ENCODE measurements at regions not wholly inside any gene's neighbourhood (a gene's known extent, or its start where the extent isn't known, plus 50 kb on each side); places are given as distances from the start of the nearest gene placed in this dataset.

DNA sequence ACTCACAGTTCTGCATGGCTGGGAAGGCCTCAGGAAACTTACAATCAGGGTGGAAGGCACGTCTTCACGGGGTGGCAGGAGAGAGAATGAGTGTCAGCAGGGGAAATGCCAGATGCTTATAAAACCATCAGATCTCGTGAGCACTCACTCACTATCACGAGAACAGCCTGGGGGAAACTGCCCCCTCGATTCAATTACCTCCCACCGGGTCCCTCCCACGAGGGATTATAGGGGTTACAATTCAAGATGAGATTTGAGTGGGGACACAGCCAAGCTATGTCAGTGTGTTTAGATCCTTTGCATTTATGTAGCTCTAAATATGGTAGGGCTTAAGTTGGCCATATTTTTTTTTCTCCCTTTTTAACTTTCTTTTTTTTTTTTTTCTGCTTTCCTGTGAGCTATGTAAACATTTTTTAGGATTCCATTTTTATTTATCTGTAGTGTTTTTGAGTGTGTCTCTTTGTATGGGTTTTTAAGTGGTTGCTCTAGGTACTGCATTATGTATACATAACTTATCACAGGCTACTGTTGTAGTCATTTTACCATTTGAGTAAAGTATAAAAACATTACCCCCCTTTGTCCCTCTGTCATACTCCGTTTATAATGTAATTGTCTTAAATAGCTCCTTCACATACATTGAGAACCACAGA is 79.0 kb downstream of the ADRA2C start:
- no peak for DNase-seq (ENCODE audit: low spot score)
- H3K27me3 ChIP-seq (replicated peaks; ENCODE audit: insufficient read depth), result no peaks in the 10 kb centered on the region
- 36% methylated on average over 8 of the region's 8 CpGs for WGBS
- TF ChIP-seq POLR2AphosphoS5 (IDR thresholded peaks at IDR 0.05), result no peak
- TF ChIP-seq, protein P1, sequence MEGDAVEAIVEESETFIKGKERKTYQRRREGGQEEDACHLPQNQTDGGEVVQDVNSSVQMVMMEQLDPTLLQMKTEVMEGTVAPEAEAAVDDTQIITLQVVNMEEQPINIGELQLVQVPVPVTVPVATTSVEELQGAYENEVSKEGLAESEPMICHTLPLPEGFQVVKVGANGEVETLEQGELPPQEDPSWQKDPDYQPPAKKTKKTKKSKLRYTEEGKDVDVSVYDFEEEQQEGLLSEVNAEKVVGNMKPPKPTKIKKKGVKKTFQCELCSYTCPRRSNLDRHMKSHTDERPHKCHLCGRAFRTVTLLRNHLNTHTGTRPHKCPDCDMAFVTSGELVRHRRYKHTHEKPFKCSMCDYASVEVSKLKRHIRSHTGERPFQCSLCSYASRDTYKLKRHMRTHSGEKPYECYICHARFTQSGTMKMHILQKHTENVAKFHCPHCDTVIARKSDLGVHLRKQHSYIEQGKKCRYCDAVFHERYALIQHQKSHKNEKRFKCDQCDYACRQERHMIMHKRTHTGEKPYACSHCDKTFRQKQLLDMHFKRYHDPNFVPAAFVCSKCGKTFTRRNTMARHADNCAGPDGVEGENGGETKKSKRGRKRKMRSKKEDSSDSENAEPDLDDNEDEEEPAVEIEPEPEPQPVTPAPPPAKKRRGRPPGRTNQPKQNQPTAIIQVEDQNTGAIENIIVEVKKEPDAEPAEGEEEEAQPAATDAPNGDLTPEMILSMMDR (IDR thresholded peaks at IDR 0.05), result peak in 1 of 4 experiments; percentile 29
- no peaks in the 10 kb centered on the region for H3K36me3 ChIP-seq
- intact Hi-C loops (cut with DNase I), result no loop called here
- no peaks in the 10 kb centered on the region for H3K4me1 ChIP-seq (replicated peaks)
- H3K27ac ChIP-seq, result no peak overlapping the region
- no peak overlapping the region for H3K4me3 ChIP-seq
- H3K9me3 ChIP-seq, result no peaks in the 10 kb centered on the region

- H3K9me3 ChIP-seq, result no peaks in the 10 kb centered on the region
- TF ChIP-seq POLR2AphosphoS5 (IDR thresholded peaks at IDR 0.05), result no peak
- TF ChIP-seq POLR2A (IDR thresholded peaks at IDR 0.05), result no peak
- TF ChIP-seq, protein P1 (IDR thresholded peaks at IDR 0.05), result no peak
- WGBS, result 87% methylated on average over 9 of the region's 9 CpGs
- intact Hi-C loops (cut with DNase I), result no loop called here
- DNase-seq (ENCODE audit: low spot score), result no peak
- H3K4me1 ChIP-seq (replicated peaks), result no peaks in the 10 kb centered on the region
- no peaks in the 10 kb centered on the region for H3K36me3 ChIP-seq
- no peaks in the 10 kb centered on the region for H3K27me3 ChIP-seq (replicated peaks; ENCODE audit: insufficient read depth)
- no peak overlapping the region for H3K4me3 ChIP-seq
- H3K27ac ChIP-seq, result no peak overlapping the region
Observed at GRCh38 chr4:3845744-3846429, 79.7 kb downstream of the ADRA2C start.

GRCh38 chr4:3847211-3847940 is 81.2 kb downstream of the ADRA2C start:
- no peaks in the 10 kb centered on the region for H3K9me3 ChIP-seq
- intact Hi-C loops (cut with DNase I), result no loop called here
- H3K27me3 ChIP-seq (replicated peaks; ENCODE audit: insufficient read depth), result no peaks in the 10 kb centered on the region
- DNase-seq (ENCODE audit: low spot score), result no peak
- TF ChIP-seq POLR2A (IDR thresholded peaks at IDR 0.05) (no peak), POLR2AphosphoS5 (IDR thresholded peaks at IDR 0.05) (no peak)
- TF ChIP-seq, protein P1 (IDR thresholded peaks at IDR 0.05), result no peak
- H3K4me1 ChIP-seq (replicated peaks), result no peaks in the 10 kb centered on the region
- no peak overlapping the region for H3K27ac ChIP-seq
- no peaks in the 10 kb centered on the region for H3K36me3 ChIP-seq
- 87% methylated on average over 11 of the region's 11 CpGs for WGBS
- H3K4me3 ChIP-seq, result no peak overlapping the region

DNA sequence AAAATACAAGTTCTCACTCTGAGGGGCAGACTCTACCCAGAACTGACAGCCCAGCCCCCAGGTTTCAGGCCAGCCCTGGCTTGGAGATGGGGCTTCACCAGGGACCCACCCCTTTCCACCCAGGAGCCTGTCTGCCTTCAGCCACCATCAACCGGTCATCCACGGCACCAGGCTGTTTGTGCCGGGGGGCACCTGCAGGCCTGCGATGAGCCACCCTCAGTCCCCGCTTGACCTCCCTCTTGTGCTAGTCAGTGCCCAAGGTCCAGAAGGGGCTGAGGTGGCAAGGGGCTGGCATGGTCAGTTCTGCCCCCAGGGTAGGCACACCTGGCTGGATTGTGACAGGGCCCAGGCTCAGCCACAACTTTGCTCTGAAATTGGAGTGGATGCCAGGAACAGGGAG is 82.1 kb downstream of the ADRA2C start:
- Histone ChIP-seq H3K4me3 (no peak overlapping the region), H3K27ac (no peak overlapping the region), H3K36me3 (no peaks in the 10 kb centered on the region), H3K4me1 (replicated peaks) (no peaks in the 10 kb centered on the region), H3K9me3 (no peaks in the 10 kb centered on the region), H3K27me3 (replicated peaks; ENCODE audit: insufficient read depth) (no peaks in the 10 kb centered on the region)
- intact Hi-C loops (cut with DNase I), result no loop called here
- DNase-seq (ENCODE audit: low spot score), result no peak
- 100% methylated on average over 5 of the region's 5 CpGs for WGBS
- TF ChIP-seq POLR2A (IDR thresholded peaks at IDR 0.05) (no peak), POLR2AphosphoS5 (IDR thresholded peaks at IDR 0.05) (no peak)
- TF ChIP-seq, protein P1 (IDR thresholded peaks at IDR 0.05), result no peak

All from prostate gland (tissue), 2 donors.